GM18502 (cell line): ENCODE measurements at regions not wholly inside any gene's neighbourhood (a gene's known extent, or its start where the extent isn't known, plus 50 kb on each side); places are given as distances from the start of the nearest gene placed in this dataset.

Experiments
- ATAC-seq: cut with Tn5 transposase; IDR thresholded peaks from one replicate; pipeline ENCODE4 v1.9.1; 2021; ENCODE audit warnings: mild to moderate bottlenecking; ENCODE audit not compliant: unreplicated experiment, poor library complexity

DNA sequence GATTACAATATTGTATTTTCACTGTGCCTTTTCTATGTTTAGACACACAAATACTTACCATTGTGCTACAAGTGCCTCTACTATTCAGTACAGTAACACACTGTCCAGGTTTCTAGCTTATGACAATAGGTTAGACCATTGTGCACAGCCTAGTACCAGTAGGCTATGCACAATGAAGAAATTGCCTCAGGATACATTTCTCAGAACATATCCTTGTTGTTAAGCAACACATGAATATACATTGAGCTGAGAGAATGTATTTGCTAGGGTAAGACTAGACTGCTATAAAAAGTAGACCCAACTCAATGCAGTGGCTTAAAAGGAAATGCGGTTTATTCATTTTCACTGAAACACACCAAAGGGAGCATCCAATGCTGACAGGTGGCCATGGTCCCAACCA, 285.1 kb downstream of the HS3ST3A1 start:
- no peak for ATAC-seq

DNA sequence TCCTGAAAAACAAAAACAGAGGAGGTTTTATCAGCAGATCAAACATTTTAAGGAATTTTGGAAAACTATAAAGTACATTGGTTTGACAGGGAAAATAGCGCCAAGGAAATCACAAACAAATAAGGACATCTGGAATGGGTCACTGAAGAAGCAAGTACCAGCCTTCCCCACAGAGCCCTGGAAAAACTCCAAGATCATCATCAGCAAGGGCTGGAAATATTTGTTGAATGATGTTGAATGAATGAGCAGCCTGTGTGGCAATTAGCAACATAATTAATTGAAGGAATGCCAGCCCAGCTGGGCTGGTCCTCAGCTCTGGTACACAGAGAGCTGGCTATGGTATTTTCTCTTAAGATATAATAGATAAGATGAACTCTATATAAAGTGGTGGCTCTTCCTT, 290.4 kb downstream of the HS3ST3A1 start:
- ATAC-seq, result no peak

DNA sequence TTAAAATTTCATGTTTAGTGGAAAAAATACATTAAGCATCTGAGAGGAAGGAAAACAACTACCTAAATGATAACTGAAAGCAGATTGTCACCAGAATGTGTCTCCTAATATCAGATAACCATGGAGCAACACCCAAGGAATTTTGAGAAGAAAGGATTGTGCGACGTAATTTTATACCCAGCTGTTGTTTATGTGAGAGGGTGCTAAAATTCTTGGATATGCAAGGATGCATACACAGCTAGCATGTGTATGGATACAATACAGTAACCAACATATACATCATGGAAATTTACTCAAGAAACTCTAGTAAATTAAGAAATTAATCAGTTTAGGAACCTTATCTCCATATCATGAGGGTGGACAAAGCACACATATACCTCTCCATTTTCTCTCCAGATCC, 290.9 kb downstream of the HS3ST3A1 start:
- no peak for ATAC-seq

DNA sequence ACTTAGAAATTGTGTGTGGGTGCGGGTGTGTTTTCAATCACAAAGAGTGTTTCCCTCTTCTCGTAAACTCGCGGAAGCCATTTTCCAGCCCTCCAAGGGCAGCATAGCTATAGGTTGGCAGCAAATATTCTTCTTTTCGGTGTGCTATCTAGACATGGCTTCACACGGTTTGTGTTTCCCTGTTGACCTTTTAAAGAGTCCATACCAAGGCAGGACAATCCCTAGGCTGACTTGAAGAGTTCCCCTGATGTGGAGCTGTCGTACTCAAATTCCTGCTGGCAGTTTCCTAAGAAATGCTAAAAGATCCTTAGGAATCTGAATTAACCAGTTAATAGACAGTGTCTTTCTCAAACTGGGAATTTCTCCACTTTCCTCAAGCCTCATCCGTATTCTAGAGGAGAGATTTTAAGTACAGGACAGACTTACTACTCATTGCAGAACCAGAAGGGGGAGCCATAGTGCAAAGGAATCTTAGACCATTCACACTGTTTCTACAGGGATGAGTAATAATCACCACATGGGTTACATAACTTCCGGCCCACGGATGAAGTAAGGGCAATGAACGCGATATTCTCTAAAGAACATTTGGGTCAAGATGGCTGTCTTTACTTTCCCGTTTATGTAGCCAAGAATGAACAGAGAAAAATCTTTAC, 288.6 kb upstream of the ELAC2 start:
- no peak for ATAC-seq

DNA sequence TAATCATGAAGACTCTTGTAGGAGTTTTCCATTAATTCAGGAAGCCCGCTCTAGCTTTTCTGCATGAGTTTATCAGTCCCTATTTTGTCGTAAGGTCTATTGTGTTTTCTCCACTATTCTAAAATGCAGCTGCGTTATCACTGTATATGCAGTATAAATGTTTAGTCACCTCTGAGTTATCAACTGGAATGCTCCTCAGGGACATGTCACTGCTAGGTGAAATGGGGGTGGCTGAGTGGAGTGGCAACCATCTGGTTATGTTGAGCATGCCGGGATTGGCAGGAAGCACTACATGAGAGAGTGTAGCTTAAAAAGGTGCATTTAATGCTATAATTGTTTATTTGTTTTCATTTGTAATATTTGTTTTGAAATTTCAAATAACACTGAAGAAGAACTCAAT, 285.2 kb upstream of the ELAC2 start:
- ATAC-seq, result no peak

DNA sequence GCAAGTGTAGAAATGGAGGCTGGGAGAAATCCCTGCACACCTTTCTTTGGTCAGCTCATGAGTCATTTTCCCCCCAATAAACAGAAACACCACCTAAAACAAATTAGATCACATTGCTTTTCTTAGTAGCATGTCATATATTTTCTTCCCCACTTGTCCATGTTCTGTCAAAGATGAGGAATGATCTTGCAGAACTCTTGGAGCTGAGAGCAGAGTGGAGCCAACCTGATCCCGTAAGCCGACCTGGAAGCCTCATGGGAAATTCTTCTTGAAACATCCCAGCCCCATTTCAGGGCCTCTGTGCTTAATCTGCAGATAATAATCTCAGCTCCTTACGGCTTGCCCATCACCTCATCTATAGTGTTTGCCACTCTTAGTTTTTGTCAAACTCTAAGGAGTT, 284.6 kb upstream of the ELAC2 start:
- ATAC-seq, result no peak

DNA sequence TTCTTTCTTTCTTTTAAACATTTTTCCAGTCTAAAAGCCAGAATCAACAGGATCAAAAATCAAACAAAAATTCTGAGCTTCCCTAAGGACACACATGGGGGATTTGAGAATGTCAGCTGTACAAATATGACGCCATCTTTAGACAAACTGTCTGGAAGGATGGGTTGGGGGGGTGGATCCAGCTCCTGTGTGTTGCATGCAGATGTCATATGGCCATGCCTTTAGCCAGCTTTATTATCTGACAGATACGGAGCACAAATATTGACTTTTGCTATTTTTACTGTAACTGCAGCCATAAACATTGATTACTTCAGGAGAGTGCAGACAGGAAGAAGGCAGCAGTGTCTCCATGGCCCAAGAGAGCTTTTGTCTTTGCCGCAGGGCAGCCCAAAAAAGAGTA, 279.4 kb upstream of the ELAC2 start:
- no peak for ATAC-seq

DNA sequence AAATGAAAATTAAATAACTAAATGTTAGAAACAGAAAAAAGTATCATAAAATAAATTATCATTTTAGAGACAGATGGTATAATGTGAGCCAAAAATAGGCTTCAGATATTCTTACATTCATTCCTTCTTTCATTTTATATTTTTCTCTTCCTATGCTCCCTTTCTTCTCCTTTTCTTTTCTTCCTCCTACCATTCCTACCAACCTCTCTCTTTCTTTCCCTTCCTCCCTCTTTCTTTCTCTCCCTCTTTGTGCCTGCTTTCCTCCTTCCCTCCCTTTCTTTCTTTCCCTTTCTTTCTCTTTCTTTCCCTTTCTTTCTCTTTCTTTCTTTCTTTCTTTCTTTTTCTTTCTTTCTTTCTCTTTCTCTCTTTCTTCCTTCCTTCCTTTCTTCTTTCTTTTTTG, 275.6 kb upstream of the ELAC2 start:
- no peak for ATAC-seq

DNA sequence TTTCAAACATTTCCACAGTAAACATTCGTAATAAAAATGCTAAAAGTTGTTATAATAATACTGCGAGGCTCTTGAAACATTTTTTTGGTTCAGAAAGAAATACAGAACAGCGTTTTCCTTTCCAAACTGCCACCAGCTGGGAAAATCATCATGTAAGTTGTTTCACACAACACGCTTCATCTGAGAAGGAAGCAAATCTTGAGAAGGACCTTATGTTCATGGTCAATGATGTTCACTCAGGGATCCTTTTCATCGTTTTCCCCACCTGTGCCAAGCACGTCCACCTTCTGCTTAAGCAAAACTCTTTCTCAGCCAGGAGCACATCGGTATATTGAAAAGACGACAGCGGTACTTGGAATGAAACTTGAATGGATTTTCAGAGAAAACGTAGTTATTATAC, 274.5 kb upstream of the ELAC2 start:
- no peak for ATAC-seq

DNA sequence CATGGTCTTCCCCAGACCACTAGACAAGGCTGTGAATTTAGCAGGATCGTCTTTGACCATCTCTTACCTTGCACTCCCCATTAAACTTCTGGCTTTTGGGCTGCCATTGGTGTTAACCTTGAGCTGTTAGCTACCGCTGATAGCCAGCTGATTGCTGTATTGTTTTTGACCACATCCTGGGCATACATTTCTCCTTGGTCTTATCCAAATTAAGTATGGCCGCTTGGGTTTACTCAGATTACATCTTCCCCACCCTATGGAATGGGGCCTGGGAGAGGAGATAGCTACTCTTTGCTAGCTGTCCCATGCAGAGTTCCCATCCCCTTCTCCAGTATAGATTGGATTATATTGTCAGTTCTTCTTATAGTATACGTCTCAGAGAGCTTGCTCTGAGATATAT, 270.4 kb upstream of the ELAC2 start:
- no peak for ATAC-seq

DNA sequence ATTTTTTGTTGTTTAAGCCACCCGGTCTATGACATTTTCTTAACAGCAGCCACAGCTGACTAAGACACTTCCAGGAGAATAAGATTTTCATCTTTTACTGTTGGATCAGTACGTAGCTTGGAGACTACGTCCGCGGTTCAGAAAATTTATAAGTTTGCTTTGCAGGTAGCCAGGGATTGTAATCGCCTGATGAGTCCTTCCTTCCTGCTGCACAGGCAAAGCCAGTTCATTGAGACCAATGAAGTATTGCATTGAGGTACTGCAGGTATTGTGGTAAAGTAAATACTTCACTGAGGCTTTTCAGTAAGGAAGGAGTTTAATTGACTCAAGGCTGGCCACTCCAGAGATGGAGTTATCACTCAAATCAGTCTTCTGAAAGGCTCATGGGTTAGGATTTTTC, 269.4 kb upstream of the ELAC2 start:
- no peak for ATAC-seq

DNA sequence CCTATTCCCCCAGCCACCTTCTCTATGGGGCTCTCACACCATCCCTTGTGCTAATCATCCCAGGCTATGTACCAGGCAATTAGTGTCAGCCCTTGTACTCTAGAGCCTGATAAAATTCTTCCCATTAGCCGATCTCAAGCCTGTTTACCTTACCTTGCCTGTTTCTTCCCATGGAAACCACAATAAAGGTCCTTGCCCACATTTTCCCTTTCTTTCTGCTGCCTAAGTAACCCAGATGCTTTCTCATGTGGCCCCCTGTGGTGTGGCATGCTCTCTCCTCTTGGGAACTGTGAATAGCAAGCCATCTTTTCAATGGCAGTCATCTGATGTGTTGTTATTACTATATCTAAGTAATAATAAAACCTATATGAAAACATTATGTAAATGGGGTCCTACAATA, 265.8 kb upstream of the ELAC2 start:
- no peak for ATAC-seq

DNA sequence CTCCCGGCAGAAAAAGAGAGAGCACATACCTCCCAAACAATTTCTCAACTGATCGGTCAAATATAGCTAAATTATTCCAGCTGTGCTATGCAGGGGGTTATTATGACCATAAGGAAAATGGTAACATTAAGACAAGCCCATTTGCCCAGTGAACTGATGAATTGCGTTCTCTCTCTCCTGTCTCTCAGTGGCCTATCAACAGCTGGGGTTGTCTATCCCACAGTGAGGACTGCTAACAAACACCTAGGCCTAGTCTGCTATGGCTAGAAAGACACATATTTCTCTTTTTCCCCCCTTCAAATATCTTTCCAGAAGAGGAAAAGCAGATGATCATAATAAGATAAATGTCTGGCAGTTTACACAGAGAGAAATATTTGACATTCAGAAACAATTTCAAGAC, 263.8 kb upstream of the ELAC2 start:
- ATAC-seq, result no peak

DNA sequence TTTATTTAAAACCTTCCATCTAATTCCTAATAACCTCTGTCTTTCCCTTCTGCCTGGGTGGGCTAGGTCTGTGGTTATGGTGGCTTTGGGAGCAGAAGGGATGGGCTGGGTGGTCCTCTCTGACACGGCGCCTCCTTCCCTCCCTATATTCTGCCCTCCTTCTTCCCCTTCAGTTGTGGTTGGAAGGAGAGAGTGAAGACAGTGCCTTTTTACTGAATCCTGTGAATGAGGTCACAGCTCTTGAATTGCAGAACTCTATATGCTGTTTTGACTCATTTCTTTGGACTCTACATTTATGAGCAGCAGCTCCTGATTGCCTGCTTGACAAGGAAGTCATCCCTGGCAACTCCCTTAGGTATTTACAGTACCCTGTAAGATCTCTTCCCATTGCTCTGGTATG, 256.0 kb upstream of the ELAC2 start:
- no peak for ATAC-seq

DNA sequence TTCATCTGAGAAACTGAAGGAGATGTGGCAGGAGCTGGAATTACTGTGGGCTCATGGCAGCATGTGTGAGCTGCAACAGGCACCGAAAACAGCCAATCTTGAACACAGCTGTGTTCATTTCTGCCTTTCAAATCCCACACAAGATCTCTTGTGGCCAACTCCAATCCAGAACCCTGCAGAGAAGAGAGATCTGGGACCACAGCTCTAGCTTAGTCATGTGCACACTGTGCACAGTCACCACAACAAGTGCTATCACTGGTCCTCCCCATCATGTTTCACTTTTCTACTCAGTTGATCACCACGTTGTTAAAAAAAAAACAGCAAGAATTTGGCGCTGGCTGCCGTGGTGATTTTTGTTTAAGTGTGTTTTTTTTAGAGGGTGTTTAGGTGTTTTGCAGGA, 254.5 kb upstream of the ELAC2 start:
- no peak for ATAC-seq

DNA sequence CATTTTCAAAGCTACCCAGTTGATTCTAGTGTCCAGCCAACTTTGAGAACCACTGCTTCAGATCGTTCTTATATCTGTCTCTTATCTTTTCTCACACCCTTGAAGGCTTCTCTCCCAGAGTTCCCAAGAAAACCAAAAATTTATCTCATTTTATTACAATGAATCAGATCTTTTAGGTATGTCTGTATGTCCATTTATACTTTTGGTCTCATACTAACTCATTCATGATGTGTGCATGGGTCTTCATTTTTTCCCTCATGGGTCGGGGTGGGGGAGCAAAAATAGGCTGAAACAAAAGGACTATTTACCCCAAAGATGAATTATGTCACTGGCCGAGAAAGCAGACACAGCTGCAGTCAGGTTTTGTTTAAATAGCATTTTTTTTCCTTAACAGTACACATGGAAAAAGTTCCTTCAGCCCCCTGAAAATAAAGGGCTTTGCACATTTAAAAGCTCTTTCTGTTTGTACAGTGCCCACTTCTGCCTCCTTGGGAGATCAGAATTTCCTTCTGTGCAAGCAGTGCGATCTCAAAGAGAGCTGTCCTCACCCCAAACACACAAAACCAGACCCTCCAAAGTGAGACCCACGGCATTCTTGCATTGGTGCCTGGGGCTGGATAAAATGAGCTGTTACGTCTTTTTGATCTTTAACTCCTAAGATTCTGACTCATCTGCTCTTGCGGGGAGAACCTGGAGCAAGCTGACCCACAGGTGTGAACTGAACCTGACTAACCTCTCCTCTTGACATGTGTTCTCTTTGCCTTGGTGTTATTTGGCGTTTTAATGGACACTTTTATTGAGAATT, 251.2 kb upstream of the ELAC2 start:
- ATAC-seq, result no peak

DNA sequence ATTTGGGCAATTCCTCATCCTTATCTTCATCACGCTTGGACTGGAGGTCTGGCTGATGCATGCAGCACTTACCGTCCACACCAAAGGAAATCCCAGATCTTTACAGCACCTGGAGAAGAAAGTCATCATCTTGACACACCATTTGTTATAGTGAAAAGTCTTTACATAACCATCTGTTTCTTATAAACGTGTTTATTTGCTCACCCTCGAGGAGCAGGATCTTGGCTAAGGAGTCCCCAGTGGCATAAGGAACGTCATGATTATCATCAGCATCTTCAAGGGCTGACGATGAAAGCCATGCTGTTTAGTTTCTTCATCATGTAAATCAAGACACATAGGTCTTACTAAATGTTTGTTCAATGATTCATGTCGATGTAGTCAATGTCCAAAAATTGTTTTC, 248.8 kb upstream of the ELAC2 start:
- ATAC-seq, result no peak

DNA sequence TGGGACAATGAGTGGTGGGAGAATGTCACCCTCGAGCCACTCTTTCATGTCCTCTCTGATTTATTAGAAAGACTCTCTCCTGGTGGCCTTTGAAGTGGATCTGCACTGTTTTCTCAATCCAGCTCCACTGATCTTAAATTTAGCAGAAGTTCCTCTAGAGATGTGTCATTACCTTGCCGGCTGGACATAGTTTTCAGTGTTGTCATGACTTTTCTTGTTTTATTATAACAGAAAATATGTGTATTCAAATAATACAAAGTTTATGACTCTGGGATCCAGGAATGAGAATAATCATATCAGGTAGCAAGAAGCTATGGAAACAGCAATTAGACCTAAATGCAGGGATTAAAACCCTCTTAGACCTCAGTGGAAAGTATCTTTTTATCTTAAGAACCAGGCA, 247.5 kb upstream of the ELAC2 start:
- ATAC-seq, result no peak

DNA sequence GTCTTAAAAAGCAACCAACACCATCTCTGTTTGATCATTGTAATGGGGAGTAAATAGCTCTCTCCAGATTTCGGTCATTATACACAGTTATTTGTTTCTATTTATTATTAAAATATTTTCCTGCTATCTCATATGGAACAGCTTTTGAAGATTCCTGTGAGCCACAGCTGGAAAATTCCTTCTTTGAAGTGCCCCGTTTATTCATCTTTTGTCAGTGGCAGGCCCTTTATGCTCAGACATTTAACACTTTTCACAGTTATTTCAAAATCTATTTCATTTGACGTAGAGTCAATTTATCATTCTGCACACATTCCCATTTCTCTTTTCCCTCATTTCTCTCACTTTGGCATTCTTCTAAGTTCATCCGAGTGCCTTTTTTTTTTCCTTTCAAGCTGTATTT, 245.9 kb upstream of the ELAC2 start:
- no peak for ATAC-seq

DNA sequence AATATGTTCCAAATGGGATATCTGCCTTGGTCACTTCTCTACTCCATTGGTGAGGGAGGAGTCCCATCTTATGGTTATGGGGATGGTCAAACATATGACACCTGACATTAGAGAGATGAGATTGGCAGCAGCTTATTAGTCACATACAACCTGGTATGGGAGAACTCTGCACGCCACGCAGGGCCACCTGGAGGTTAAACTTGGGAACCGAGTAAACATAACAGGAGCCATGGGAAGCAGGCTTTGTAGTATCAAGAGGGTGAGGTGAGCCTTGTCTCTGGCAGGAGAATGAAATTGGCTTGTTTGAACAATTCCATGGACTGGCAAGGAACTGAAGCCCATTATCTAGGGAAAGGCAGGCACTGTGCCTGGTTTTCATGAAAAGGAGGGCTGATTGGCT, 238.7 kb upstream of the ELAC2 start:
- ATAC-seq, result no peak

DNA sequence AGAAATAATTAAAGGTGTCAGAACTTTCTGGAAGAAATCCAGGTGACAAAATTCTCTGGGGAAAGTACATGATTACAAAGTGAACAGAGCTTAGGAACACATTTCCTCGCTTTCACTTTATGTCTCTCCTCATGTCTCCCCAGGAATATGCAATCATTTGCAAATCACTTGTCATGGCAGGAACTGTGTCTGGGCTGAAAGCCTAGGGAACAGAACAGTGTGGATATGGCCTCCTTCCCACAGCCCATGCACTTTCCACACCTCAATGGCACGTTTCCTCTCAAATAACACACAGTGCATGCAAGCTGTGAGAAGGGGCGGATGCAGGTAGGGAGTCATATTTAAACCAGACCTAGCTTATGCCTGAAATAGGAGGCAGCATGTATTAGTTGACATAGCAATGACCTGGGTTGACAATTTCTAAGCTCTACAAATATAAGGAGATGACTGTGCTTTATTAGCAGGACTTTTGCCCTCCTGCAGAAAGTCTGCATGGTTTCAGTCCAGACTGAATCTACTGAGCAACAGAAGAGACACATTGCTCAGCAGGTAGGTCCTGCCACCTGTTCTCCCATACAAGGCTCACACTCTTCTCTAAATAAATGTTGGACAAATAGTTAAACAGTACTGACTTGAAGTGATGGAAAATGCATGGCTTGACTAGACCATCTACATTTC, 236.0 kb upstream of the ELAC2 start:
- ATAC-seq, result no peak

DNA sequence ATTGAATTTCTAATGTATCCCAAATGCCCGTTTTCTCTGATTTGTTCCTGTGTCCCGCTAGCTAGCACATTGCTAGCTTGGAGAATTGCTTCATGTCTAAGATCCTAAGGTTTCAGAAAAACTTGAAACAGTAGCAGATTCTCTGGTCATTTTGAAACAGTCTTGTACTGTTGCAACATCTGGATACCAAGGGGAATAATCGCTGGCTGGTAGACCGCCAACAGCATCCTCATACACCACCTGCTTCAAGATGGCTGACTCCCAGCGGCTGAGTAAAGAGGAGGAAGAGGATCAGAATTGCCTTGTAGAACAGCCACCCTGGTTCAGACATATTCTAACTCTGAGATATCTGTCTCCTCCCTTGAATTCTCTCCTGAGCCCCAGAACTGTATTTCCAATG, 226.7 kb upstream of the ELAC2 start:
- ATAC-seq, result no peak
